Esophagus (tissue), 2 donors: ENCODE measurements at regions not wholly inside any gene's neighbourhood (a gene's known extent, or its start where the extent isn't known, plus 50 kb on each side); places are given as distances from the start of the nearest gene placed in this dataset.

Experiments
- H3K27ac ChIP-seq, 2 donors: one replicate each; pipeline ENCODE4 v1.5.1; 2013; ENCODE audit warnings: low read depth in 2 of 2, mild to moderate bottlenecking in 2 of 2, inconsistent platforms in 1 of 2, low read length in 1 of 2, moderate library complexity in 1 of 2
- H3K27me3 ChIP-seq, 2 donors: one replicate each; pipeline ENCODE4 v1.6.1; 2013; ENCODE audit warnings: low read length in 2 of 2, control low read depth in 1 of 2, mild to moderate bottlenecking in 1 of 2; ENCODE audit not compliant: insufficient read depth in 2 of 2, control insufficient read depth in 1 of 2
- H3K36me3 ChIP-seq, 2 donors: one replicate each; pipeline ENCODE4 v1.6.1; 2013; ENCODE audit warnings: low read length in 1 of 2; ENCODE audit not compliant: control insufficient read depth in 2 of 2, insufficient read depth in 2 of 2
- H3K4me1 ChIP-seq, 2 donors: one replicate each; pipeline ENCODE4 v1.6.1; 2013; ENCODE audit warnings: low read length in 1 of 2; ENCODE audit not compliant: control insufficient read depth in 2 of 2, insufficient read depth in 2 of 2
- H3K4me3 ChIP-seq, 2 donors: one replicate each; pipeline ENCODE4 v1.5.1; 2013; ENCODE audit warnings: low read length in 2 of 2, mild to moderate bottlenecking in 2 of 2, low read depth in 1 of 2, moderate library complexity in 1 of 2
- H3K9me3 ChIP-seq, 2 donors: one replicate each; pipeline ENCODE4 v1.6.1; 2013; ENCODE audit warnings: mild to moderate bottlenecking in 2 of 2, low read depth in 1 of 2, low read length in 1 of 2, moderate library complexity in 1 of 2; ENCODE audit not compliant: control insufficient read depth in 2 of 2, insufficient read depth in 1 of 2
- WGBS, 2 donors: extraction: QIAGEN DNeasy Blood & Tissue Kit; methylation state at CpG; one replicate each; pipeline ENCODE4 v1.1.7; 2013; 5-methylcytosine and 5-hydroxymethylcytosine counted together
- donor health status: healthy with polysubstance abuse.
- donor health status: Bipolar disorder and iron deficiency.

DNA sequence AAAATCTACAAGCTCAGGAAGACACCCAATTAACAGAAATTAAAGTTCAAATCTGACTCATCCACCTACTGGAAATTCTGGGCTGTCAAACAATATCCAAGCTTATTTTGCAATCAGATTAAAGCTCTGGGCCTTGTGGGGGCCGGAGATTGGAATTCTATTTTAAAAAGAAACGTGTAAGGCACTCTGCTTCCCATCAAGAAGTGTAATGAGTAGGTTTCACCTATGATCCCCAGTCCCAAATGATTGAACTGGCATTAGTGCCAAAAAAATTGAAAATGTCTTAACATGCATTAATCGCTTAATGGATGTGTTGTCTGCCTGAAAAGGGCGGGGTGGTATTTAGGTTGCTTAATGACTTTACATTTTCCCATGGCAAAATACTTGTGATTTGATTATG, 542.4 kb upstream of the BTBD3 start:
- peaks cover 0 to 9% of the 10 kb centered on the region in 2 donors for H3K4me1 ChIP-seq
- 41 to 55% methylated on average over 4 of the region's 4 CpGs for WGBS, 2 donors

DNA sequence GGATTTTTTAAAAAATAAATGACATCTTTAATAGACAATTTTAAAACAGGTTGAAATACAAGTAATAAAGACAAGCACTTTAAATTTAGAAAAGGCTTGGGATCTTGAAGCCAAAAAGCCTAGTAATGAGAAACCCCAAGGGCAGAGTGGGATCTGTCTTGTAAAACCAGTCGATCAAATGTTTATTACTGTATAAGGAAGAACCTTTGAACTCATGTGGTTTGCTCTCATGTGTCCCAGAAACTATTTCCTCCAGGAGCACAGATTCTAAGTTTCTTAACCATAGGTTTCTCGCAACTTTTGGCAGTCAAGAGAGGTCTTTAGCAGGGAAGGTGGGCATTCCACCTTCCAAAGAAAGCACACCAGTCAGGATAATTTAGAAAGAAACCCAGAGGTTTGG, 541.7 kb upstream of the BTBD3 start:
- no peaks in the 10 kb centered on the region for H3K27me3 ChIP-seq
- peaks cover 3 to 6% of the 10 kb centered on the region in 2 donors for H3K9me3 ChIP-seq
- peak overlapping the region; percentile 83 to 89 for H3K27ac ChIP-seq
- H3K4me1 ChIP-seq: peaks cover 0 to 9% of the 10 kb centered on the region in 2 donors
- whole genome bisulfite sequencing, 2 donors: 41 to 46% methylated on average over 2 of the region's 2 CpGs
- no peak overlapping the region for H3K4me3 ChIP-seq
- no peaks in the 10 kb centered on the region for H3K36me3 ChIP-seq

More for the DNA sequence above, 542.4 kb upstream of the BTBD3 start:
- H3K9me3 ChIP-seq: peaks cover 3 to 6% of the 10 kb centered on the region in 2 donors
- peak overlapping the region; percentile 78 to 89 for H3K27ac ChIP-seq
- no peak overlapping the region for H3K4me3 ChIP-seq
- no peaks in the 10 kb centered on the region for H3K36me3 ChIP-seq
- H3K27me3 ChIP-seq: no peaks in the 10 kb centered on the region

DNA sequence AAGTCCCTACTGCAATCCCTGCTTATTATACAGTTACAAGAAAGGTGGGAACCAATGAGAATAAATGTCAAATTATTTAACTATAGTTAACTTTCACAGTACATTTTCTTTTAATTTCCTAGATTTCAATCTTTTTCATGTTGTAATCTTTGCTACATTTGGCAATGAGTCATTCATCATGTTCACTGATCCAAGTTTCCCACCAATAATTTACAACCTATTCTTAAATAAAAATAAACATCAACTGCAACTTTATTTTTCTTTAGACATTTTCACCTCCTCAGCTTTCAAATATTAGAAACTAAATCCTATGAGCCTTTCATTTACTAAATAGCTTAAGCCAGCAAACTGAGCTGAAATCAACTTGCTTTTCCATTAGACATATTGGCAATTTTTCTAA, 541.3 kb upstream of the BTBD3 start:
- Histone ChIP-seq H3K36me3 (no peaks in the 10 kb centered on the region), H3K4me1 (peaks cover 0 to 9% of the 10 kb centered on the region in 2 donors), H3K9me3 (peaks cover 3 to 6% of the 10 kb centered on the region in 2 donors), H3K27ac (peak overlapping the region in 1 of 2 donors; percentile 83), H3K4me3 (no peak overlapping the region), H3K27me3 (no peaks in the 10 kb centered on the region)

DNA sequence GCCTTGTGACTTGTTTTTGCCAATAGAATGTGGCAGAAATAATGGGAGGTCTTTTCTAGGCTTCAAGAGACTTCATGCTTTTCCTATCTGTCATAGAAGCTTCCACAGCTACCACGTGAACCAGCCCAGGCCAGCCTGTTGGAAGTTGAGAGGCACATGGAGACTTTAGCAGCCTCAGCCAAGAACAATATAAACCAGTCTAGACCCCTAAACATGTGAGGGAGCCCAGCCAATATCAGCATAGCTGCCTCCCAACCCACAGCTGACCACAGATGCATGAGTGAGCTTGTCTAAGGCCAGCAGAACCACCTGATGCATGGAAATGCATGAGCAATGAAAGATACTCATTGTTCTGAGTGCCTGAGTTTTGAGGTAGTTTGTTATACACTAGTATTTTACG, 540.7 kb upstream of the BTBD3 start:
- H3K36me3 ChIP-seq: no peaks in the 10 kb centered on the region
- no peak overlapping the region for H3K4me3 ChIP-seq
- no peaks in the 10 kb centered on the region for H3K27me3 ChIP-seq
- H3K4me1 ChIP-seq: peaks cover 0 to 9% of the 10 kb centered on the region in 2 donors
- peak overlapping the region; percentile 1 to 46 for H3K27ac ChIP-seq
- 73 to 74% methylated on average over 2 of the region's 2 CpGs for WGBS, 2 donors
- peaks cover 3 to 6% of the 10 kb centered on the region in 2 donors for H3K9me3 ChIP-seq

DNA sequence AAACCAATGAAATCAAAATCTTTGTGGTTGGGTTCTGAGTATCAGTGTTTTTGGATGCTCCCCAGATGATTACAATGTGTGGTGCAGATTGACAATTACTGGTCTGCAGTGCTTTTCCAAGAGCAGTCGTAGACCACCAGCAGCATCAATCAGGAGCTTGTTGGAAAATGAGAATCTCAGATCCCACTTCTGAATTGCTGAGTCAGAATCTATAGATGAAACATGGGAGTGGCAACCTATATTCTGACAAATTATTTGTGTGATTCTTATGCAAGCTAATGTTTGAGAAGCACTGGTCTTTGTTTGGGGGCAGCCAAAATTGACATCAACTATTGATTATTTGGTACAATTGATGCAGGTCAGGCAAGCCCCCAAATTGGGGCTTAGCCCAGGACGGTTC, 539.9 kb upstream of the BTBD3 start:
- peaks cover 3 to 6% of the 10 kb centered on the region in 2 donors for H3K9me3 ChIP-seq
- H3K4me1 ChIP-seq: peaks cover 0 to 9% of the 10 kb centered on the region in 2 donors
- no peak overlapping the region for H3K4me3 ChIP-seq
- H3K36me3 ChIP-seq: no peaks in the 10 kb centered on the region
- no peaks in the 10 kb centered on the region for H3K27me3 ChIP-seq
- 89 to 98% methylated on average over 2 of the region's 2 CpGs for WGBS, 2 donors
- no peak overlapping the region for H3K27ac ChIP-seq

DNA sequence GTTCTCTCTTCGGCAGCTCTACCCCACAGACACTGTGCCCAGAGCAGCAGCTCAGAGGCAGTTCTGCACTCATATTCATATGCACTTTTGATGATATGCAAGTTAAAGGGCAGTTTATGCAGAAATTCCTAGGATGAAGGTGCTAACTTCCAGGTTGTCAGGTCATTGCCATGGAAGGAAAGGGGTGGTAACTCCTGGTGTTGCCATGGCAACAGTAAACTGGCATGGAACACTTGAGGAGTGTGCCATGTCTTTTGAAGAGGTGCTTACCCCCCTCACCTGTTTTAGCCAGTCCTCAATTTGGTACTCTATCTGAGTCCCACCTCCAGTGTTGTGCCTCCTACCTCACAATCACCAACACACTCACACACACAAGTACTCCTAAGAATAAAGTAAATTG, 539.4 kb upstream of the BTBD3 start:
- H3K27me3 ChIP-seq: no peaks in the 10 kb centered on the region
- H3K36me3 ChIP-seq: no peaks in the 10 kb centered on the region
- peaks cover 0 to 9% of the 10 kb centered on the region in 2 donors for H3K4me1 ChIP-seq
- no peak overlapping the region for H3K27ac ChIP-seq
- H3K4me3 ChIP-seq: no peak overlapping the region
- peaks cover 3 to 6% of the 10 kb centered on the region in 2 donors for H3K9me3 ChIP-seq
- 96% methylated on average over 1 of the region's 1 CpG for WGBS, 2 donors

DNA sequence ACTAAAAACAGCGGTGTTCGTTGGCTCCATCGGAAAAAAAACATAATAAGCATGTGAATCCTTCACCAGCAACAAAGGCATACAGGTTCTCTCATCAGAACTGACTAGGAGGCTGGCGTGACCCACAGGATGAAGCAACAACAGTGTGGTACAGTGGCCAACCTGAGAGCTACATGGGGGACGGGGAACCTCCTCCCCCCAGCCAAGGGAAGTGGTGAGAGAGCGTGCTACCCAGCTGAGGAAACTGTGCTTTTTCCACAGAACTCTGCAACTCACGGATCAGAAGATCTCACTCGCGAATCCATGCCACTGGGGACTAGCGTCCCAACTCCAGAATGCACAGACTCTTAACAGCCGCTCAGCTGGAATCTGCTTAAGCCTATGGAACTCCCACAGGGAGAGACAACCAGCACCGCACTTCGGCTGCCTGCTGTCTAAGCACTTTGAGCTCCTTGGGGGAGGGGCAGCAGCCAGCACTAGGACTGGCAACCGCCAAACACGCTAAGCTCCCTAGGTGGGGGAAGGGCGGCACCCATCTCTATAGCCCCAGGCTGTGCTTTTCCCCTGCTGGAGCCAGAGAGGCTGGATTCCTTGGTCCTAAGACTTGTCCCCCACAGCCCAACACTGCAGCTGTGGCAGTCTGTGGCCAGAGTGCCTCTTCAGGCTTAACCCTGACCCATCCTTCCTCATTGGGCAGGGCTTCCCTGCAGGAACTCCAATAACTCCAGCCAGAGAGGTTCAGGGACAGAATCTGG, 538.3 kb upstream of the BTBD3 start:
- H3K27ac ChIP-seq: no peak overlapping the region
- H3K36me3 ChIP-seq: no peaks in the 10 kb centered on the region
- WGBS, 2 donors: 60 to 69% methylated on average over 16 of the region's 16 CpGs
- peaks cover 0 to 9% of the 10 kb centered on the region in 2 donors for H3K4me1 ChIP-seq
- H3K27me3 ChIP-seq: no peaks in the 10 kb centered on the region
- peaks cover 3 to 6% of the 10 kb centered on the region in 2 donors for H3K9me3 ChIP-seq
- no peak overlapping the region for H3K4me3 ChIP-seq

DNA sequence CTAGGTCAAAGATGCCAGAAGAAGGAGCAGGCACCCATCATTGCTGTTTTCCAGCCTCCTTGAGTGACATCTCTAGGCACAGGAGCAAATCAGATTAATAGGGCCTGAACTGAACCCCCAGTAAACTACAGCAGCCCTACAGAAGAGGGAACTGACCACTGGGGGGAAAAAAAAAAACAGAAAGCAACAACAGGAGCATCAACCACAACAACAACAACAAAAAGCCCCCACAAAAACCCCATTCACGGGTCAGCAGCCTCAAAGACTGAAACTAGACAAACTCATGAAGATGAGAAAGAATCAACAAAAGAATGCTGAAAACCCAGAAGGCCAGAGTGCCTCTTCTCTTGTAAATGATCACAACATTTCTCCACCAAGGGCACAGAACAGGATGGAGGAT, 537.4 kb upstream of the BTBD3 start:
- peaks cover 3 to 6% of the 10 kb centered on the region in 2 donors for H3K9me3 ChIP-seq
- 68 to 69% methylated on average over 1 of the region's 1 CpG for WGBS, 2 donors
- no peak overlapping the region for H3K4me3 ChIP-seq
- H3K27me3 ChIP-seq: no peaks in the 10 kb centered on the region
- H3K4me1 ChIP-seq: peaks cover 0 to 9% of the 10 kb centered on the region in 2 donors
- no peak overlapping the region for H3K27ac ChIP-seq
- no peaks in the 10 kb centered on the region for H3K36me3 ChIP-seq

DNA sequence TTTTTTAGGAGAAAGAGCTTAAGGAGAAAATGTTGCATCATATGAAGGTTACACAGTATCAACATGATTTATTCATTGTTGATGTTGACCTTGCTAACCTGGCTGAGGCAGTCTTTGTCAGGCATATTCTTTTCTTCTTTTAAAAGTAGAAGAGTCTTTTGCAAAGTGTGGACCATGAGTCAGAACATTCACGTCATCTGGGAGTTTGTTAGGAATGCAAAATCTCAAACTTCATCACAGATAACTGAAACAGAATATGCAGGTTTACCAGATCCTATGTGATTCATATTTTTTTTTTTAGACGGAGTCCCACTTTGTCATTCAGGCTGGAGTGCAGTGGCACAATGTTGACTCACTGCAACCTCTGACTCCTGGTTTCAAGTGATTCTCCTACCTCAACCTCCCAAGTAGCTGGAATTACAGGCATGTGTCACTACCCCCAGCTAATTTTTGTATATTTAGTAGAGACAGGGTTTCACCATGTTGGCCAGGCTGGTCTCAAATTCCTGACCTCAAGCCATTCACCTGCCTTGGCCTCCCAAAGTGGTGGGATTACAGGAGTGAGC, 530.4 kb upstream of the BTBD3 start:
- Histone ChIP-seq H3K4me3 (no peak overlapping the region), H3K4me1 (no peaks in the 10 kb centered on the region), H3K27ac (no peak overlapping the region), H3K9me3 (no peaks in the 10 kb centered on the region), H3K36me3 (no peaks in the 10 kb centered on the region), H3K27me3 (no peaks in the 10 kb centered on the region)
- WGBS, 2 donors: 41 to 52% methylated on average over 2 of the region's 2 CpGs

DNA sequence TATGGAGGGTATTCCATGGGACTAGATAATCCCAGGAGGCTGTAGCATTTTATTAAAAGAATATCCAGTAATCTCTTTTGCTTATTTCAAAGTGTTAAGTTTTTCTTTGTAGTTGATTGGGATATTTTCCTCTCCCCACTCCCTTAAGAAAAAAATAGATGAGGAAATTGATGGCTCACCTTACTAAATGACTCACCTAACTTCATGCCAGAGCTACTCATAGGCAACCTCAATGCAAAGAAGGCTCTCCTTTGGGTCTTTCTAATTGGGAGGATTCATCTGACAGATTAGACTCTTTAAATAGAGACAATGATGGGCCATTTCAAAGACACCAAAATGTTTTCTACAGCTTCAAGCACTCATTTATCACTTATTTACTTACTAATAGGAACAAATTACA, 528.5 kb upstream of the BTBD3 start:
- H3K4me1 ChIP-seq: no peaks in the 10 kb centered on the region
- H3K4me3 ChIP-seq: no peak overlapping the region
- H3K36me3 ChIP-seq: no peaks in the 10 kb centered on the region
- no peaks in the 10 kb centered on the region for H3K9me3 ChIP-seq
- H3K27ac ChIP-seq: no peak overlapping the region
- H3K27me3 ChIP-seq: no peaks in the 10 kb centered on the region
